ENCODE measurements at regions not wholly inside any gene's neighbourhood (a gene's known extent, or its start where the extent isn't known, plus 50 kb on each side); places are given as distances from the start of the nearest gene placed in this dataset.

DNA sequence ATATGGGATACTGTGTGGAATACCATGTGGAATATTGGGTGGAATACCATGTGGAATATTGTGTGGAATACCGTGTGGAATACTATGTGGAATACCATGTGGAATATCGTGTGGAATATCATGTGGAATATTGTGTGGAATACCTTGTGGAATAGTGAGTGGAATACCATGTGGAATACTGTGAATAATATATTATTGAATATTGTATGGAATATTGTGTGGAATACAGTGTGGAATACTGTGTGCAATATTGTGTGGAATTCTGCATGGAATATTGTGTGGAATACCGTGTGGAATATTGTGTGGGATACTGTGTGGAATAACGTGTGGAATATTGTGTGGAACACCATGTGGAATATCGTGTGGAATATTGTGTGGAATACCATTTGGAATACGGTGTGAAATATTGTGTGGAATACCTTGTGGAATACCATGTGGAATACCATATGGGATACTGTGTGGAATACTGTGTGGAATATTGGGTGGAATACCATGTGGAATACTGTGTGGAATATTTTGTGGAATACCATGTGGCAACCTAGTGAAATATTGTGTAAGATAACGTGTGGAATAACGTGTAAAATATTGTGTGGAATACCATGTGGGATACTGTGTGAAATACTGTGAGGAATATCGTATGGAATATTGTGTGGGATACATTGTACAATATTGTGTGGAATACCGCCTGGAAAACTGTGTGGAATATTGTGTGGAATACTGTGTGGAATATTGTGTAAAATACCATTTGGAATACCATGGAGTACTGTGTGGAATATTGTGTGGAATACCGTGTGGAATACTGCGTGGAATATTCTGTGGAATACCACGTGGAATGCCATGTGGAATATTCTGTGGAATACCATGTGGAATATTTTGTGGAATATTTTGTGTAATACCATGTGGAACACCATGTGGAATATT, 133.9 kb upstream of the CHST15 start:
- H3K36me3 ChIP-seq (ENCODE audit: control insufficient read depth in 4 of 4, insufficient read depth in 4 of 4, low read length in 4 of 4), result no peaks in the 10 kb centered on the region
- H3K9ac ChIP-seq (ENCODE audit: insufficient read depth in 1 of 2, low read length in 2 of 2), result no peak overlapping the region
- H3K27ac ChIP-seq (ENCODE audit: low read depth in 1 of 2, low read length in 1 of 2), result no peak overlapping the region
- DNase-seq (peak in 1 of 3 donors; percentile 6), ATAC-seq (ENCODE audit: insufficient read depth, low FRiP score) (no peak)
- WGBS, 2 donors, result 79 to 80% methylated on average over 13 of the region's 13 CpGs
- peaks cover 0 to 4% (median 0%) of the 10 kb centered on the region in 5 donors for H3K4me1 ChIP-seq (ENCODE audit: control insufficient read depth in 5 of 5, insufficient read depth in 5 of 5, low read length in 5 of 5)
- H3K4me3 ChIP-seq, result no peak overlapping the region
- peaks cover 0 to 10% (median 4%) of the 10 kb centered on the region in 4 donors for H3K9me3 ChIP-seq (ENCODE audit: control insufficient read depth in 4 of 4, insufficient read depth in 3 of 4, low read length in 3 of 4)
- no peaks in the 10 kb centered on the region for H3K27me3 ChIP-seq (ENCODE audit: control insufficient read depth in 3 of 3, insufficient read depth in 3 of 3, low read length in 2 of 3)
- TF ChIP-seq, protein P1, sequence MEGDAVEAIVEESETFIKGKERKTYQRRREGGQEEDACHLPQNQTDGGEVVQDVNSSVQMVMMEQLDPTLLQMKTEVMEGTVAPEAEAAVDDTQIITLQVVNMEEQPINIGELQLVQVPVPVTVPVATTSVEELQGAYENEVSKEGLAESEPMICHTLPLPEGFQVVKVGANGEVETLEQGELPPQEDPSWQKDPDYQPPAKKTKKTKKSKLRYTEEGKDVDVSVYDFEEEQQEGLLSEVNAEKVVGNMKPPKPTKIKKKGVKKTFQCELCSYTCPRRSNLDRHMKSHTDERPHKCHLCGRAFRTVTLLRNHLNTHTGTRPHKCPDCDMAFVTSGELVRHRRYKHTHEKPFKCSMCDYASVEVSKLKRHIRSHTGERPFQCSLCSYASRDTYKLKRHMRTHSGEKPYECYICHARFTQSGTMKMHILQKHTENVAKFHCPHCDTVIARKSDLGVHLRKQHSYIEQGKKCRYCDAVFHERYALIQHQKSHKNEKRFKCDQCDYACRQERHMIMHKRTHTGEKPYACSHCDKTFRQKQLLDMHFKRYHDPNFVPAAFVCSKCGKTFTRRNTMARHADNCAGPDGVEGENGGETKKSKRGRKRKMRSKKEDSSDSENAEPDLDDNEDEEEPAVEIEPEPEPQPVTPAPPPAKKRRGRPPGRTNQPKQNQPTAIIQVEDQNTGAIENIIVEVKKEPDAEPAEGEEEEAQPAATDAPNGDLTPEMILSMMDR (IDR thresholded peaks at IDR 0.05; ENCODE audit: control extremely low read depth, extremely low read depth), result no peak

DNA sequence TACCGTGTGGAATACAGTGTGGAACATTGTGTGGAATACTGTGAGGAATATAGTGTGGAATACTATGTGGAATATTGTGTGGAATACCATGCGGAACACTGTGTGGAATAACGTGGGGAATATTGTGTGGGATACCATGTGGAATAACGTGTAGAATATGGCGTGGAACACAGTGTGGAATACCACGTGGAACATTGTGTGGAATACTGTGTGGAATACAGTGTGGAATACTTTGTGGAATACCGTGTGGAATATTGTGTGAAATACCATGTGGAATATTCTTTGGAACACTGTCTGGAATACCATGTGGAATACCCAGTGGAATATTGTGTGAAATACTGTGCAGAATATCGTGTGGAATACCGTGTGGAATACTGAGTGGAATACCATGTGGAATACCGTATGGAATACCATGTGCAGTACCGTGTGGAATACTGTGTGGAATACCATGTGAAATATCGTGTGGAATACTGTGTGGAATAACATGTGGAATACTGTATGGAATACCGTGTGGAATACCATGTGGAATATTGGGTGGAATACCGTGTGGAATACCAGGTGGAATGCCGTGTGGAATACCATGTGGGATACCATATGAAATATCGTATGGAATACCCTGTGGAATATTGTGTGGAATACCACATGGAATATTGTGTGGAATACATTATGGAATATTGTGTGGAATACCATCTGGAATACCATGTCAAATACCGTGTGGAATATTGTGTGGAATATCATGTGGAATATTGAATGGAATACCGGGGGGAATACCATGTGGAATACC, 133.1 kb upstream of the CHST15 start:
- no peak for DNase-seq
- ATAC-seq (ENCODE audit: insufficient read depth, low FRiP score), result no peak
- WGBS, 2 donors, result 90 to 94% methylated on average over 18 of the region's 18 CpGs
- Histone ChIP-seq H3K27ac (ENCODE audit: low read depth in 1 of 2, low read length in 1 of 2) (no peak overlapping the region), H3K36me3 (ENCODE audit: control insufficient read depth in 4 of 4, insufficient read depth in 4 of 4, low read length in 4 of 4) (no peaks in the 10 kb centered on the region), H3K9me3 (ENCODE audit: control insufficient read depth in 4 of 4, insufficient read depth in 3 of 4, low read length in 3 of 4) (peaks cover 0 to 10% (median 4%) of the 10 kb centered on the region in 4 donors), H3K4me3 (no peak overlapping the region), H3K9ac (ENCODE audit: insufficient read depth in 1 of 2, low read length in 2 of 2) (no peak overlapping the region), H3K4me1 (ENCODE audit: control insufficient read depth in 5 of 5, insufficient read depth in 5 of 5, low read length in 5 of 5) (peaks cover 0 to 11% (median 2%) of the 10 kb centered on the region in 5 donors), H3K27me3 (ENCODE audit: control insufficient read depth in 3 of 3, insufficient read depth in 3 of 3, low read length in 2 of 3) (no peaks in the 10 kb centered on the region)
- TF ChIP-seq, protein P1 (IDR thresholded peaks at IDR 0.05; ENCODE audit: control extremely low read depth, extremely low read depth), result no peak

DNA sequence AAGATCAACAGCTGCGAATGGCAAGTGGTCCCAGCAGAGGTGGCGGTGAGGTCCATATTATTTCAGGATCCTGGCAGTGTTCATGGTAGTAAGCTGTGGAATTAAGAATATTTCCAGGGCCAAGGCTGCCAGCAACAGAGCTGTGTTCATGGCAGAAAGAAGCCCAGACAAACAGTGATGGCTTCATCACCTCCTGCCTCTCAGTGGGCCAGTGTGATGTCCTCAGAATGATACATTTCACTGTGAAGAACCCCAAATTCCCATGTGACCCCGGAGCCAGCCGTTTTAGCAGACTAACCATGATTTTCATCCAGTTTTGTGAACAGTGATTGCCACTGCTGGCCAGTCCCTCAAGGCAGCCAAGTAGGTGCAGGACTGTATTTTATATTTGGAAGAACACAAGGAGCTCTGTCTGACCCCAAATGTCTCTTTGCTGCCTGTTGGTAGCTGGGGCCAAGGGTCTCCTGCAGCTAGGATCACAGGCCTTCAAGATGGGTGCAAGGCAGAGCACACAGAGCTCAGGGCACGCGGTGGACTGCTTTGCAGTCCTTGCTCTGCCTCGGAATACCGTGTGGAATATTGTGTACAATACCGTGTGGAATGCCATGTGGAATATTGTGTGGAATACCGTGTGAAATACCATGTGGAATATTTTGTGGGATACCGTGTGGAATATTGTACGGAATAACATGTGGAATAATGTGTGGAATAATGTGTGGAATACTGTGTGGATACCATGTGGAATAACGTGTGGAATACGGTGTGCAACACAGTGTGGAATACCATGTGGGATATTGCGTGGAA, 132.3 kb upstream of the CHST15 start:
- peaks cover 0 to 10% (median 4%) of the 10 kb centered on the region in 4 donors for H3K9me3 ChIP-seq (ENCODE audit: control insufficient read depth in 4 of 4, insufficient read depth in 3 of 4, low read length in 3 of 4)
- 94% methylated on average over 15 of the region's 15 CpGs for WGBS, 2 donors
- no peak overlapping the region for H3K27ac ChIP-seq (ENCODE audit: low read depth in 1 of 2, low read length in 1 of 2)
- no peaks in the 10 kb centered on the region for H3K27me3 ChIP-seq (ENCODE audit: control insufficient read depth in 3 of 3, insufficient read depth in 3 of 3, low read length in 2 of 3)
- H3K4me1 ChIP-seq (ENCODE audit: control insufficient read depth in 5 of 5, insufficient read depth in 5 of 5, low read length in 5 of 5), result peaks cover 0 to 18% (median 5%) of the 10 kb centered on the region in 5 donors
- no peak overlapping the region for H3K4me3 ChIP-seq
- DNase-seq (no peak), ATAC-seq (ENCODE audit: insufficient read depth, low FRiP score) (no peak)
- H3K9ac ChIP-seq (ENCODE audit: insufficient read depth in 1 of 2, low read length in 2 of 2), result no peak overlapping the region
- TF ChIP-seq, protein P1 (IDR thresholded peaks at IDR 0.05; ENCODE audit: control extremely low read depth, extremely low read depth), result no peak
- H3K36me3 ChIP-seq (ENCODE audit: control insufficient read depth in 4 of 4, insufficient read depth in 4 of 4, low read length in 4 of 4), result no peaks in the 10 kb centered on the region

All from lung (tissue), 11 donors.